Thyroid gland (tissue), 4 donors: ENCODE measurements at regions not wholly inside any gene's neighbourhood (a gene's known extent, or its start where the extent isn't known, plus 50 kb on each side); places are given as distances from the start of the nearest gene placed in this dataset.

ENCODE experiments used
- POLR2A ChIP-seq, 2 donors: fragments of 450-650 bp; IDR thresholded peaks; one replicate each; pipeline ENCODE4 v1.6.1; 2017; ENCODE audit warnings: antibody characterized with exemption in 2 of 2, mild to moderate bottlenecking in 2 of 2, moderate library complexity in 1 of 2
- TF ChIP-seq, protein P1 (sequence below), 6 experiments: fragments of 200-600 bp in 3 of 6; fragments of 450-650 bp in 3 of 6; sonication (generic) in 3 of 6; IDR thresholded peaks; one replicate each; pipeline ENCODE4 v1.5.1; 2016 to 2019; ENCODE audit warnings: antibody characterized with exemption in 6 of 6, mild to moderate bottlenecking in 2 of 6, inconsistent platforms in 1 of 6, moderate library complexity in 1 of 6

DNA sequence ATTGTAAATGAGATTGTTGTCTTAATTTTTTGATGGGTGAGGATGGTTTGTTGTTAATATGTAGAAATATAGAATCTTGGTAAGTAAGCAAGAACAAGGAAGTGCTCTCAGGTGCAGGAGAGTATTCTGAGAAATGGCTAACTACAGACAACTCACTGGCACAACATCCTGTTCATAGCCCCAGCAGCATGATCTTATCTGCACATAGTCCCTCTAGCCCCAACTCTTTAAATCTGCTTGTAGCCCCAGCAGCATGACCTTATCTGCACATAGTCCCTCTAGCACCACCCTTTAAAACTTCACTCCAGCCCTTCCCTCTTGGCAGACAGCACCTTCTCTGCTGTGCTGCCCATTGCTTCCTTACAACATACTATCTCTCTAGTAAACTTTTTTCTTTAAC is 1957.1 kb upstream of the ADGRL3 start:
- TF ChIP-seq, protein P1, sequence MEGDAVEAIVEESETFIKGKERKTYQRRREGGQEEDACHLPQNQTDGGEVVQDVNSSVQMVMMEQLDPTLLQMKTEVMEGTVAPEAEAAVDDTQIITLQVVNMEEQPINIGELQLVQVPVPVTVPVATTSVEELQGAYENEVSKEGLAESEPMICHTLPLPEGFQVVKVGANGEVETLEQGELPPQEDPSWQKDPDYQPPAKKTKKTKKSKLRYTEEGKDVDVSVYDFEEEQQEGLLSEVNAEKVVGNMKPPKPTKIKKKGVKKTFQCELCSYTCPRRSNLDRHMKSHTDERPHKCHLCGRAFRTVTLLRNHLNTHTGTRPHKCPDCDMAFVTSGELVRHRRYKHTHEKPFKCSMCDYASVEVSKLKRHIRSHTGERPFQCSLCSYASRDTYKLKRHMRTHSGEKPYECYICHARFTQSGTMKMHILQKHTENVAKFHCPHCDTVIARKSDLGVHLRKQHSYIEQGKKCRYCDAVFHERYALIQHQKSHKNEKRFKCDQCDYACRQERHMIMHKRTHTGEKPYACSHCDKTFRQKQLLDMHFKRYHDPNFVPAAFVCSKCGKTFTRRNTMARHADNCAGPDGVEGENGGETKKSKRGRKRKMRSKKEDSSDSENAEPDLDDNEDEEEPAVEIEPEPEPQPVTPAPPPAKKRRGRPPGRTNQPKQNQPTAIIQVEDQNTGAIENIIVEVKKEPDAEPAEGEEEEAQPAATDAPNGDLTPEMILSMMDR (IDR thresholded peaks at IDR 0.05), result no peak
- no peak for TF ChIP-seq POLR2A (IDR thresholded peaks at IDR 0.05)
